Subcutaneous abdominal adipose tissue (tissue), 5 donors: ENCODE measurements at regions not wholly inside any gene's neighbourhood (a gene's known extent, or its start where the extent isn't known, plus 50 kb on each side); places are given as distances from the start of the nearest gene placed in this dataset.

Experiments
- H3K27ac ChIP-seq: one replicate; pipeline ENCODE4 v1.7.0; 2013; ENCODE audit warnings: low read depth, mild to moderate bottlenecking, inconsistent platforms, low read length, moderate library complexity
- H3K27me3 ChIP-seq, 5 donors: one replicate each; pipeline ENCODE4 v1.7.0; 2013; ENCODE audit warnings: low read length in 5 of 5, inconsistent platforms in 1 of 5; ENCODE audit not compliant: control insufficient read depth in 5 of 5, insufficient read depth in 4 of 5
- H3K36me3 ChIP-seq, 5 donors: one replicate each; pipeline ENCODE4 v1.7.0; 2013; ENCODE audit warnings: low read length in 5 of 5; ENCODE audit not compliant: control insufficient read depth in 5 of 5, insufficient read depth in 5 of 5
- H3K4me1 ChIP-seq, 5 donors: one replicate each; pipeline ENCODE4 v1.7.0; 2013; ENCODE audit warnings: low read length in 5 of 5, mild to moderate bottlenecking in 3 of 5, moderate library complexity in 1 of 5; ENCODE audit not compliant: control insufficient read depth in 5 of 5, insufficient read depth in 5 of 5
- H3K4me3 ChIP-seq, 5 donors: one replicate each; pipeline ENCODE4 v1.7.0; 2013; ENCODE audit warnings: low read length in 5 of 5, low read depth in 1 of 5
- H3K9ac ChIP-seq, 5 donors: one replicate each; pipeline ENCODE4 v1.7.0; 2013; ENCODE audit warnings: low read length in 5 of 5, mild to moderate bottlenecking in 4 of 5, moderate library complexity in 3 of 5
- H3K9me3 ChIP-seq, 5 donors: one replicate each; pipeline ENCODE4 v1.7.0; 2013; ENCODE audit warnings: low read length in 5 of 5; ENCODE audit not compliant: control insufficient read depth in 5 of 5
- donor health status: healthy.
- donor health status: healthy.
- donor health status: healthy.
- donor health status: healthy.
- donor health status: healthy.

- Histone ChIP-seq H3K36me3 (no peaks in the 10 kb centered on the region), H3K4me1 (no peaks in the 10 kb centered on the region), H3K27ac (no peak overlapping the region), H3K4me3 (no peak overlapping the region), H3K9me3 (no peaks in the 10 kb centered on the region), H3K9ac (no peak overlapping the region), H3K27me3 (peaks cover 3 to 25% (median 15%) of the 10 kb centered on the region in 5 donors)
Observed at GRCh38 chr1:5475572-5475971, 516.7 kb downstream of the NPHP4 start.

GRCh38 chr1:5473268-5473667, 519.0 kb downstream of the NPHP4 start:
- no peaks in the 10 kb centered on the region for H3K4me1 ChIP-seq
- H3K36me3 ChIP-seq, result no peaks in the 10 kb centered on the region
- no peak overlapping the region for H3K9ac ChIP-seq
- H3K4me3 ChIP-seq, result no peak overlapping the region
- peaks cover 0 to 12% (median 7%) of the 10 kb centered on the region in 5 donors for H3K27me3 ChIP-seq
- no peak overlapping the region for H3K27ac ChIP-seq
- no peaks in the 10 kb centered on the region for H3K9me3 ChIP-seq

GRCh38 chr1:5466487-5466886, 525.7 kb downstream of the NPHP4 start:
- Histone ChIP-seq H3K9ac (no peak overlapping the region), H3K36me3 (no peaks in the 10 kb centered on the region), H3K4me1 (no peaks in the 10 kb centered on the region), H3K27me3 (peaks cover 0 to 16% (median 9%) of the 10 kb centered on the region in 5 donors), H3K4me3 (no peak overlapping the region), H3K27ac (no peak overlapping the region), H3K9me3 (peaks cover 3 to 28% (median 17%) of the 10 kb centered on the region in 5 donors)

GRCh38 chr1:5465281-5465711, 526.9 kb downstream of the NPHP4 start:
- H3K9me3 ChIP-seq, result peaks cover 7 to 37% (median 25%) of the 10 kb centered on the region in 5 donors
- H3K4me3 ChIP-seq, result no peak overlapping the region
- no peak overlapping the region for H3K9ac ChIP-seq

GRCh38 chr1:5464366-5464765, 527.9 kb downstream of the NPHP4 start:
- Histone ChIP-seq H3K27ac (no peak overlapping the region), H3K4me3 (no peak overlapping the region), H3K4me1 (no peaks in the 10 kb centered on the region), H3K36me3 (no peaks in the 10 kb centered on the region), H3K9ac (no peak overlapping the region), H3K9me3 (peaks cover 7 to 37% (median 26%) of the 10 kb centered on the region in 5 donors), H3K27me3 (peaks cover 0 to 14% (median 12%) of the 10 kb centered on the region in 5 donors)

More at GRCh38 chr1:5465281-5465711, 526.9 kb downstream of the NPHP4 start:
- Histone ChIP-seq H3K36me3 (no peaks in the 10 kb centered on the region), H3K4me1 (no peaks in the 10 kb centered on the region), H3K27ac (no peak overlapping the region), H3K27me3 (peaks cover 0 to 14% (median 11%) of the 10 kb centered on the region in 5 donors)

GRCh38 chr1:5460974-5461373, 531.3 kb downstream of the NPHP4 start:
- H3K4me1 ChIP-seq, result no peaks in the 10 kb centered on the region
- H3K36me3 ChIP-seq, result no peaks in the 10 kb centered on the region
- peaks cover 4 to 33% (median 26%) of the 10 kb centered on the region in 5 donors for H3K9me3 ChIP-seq
- no peak overlapping the region for H3K27ac ChIP-seq
- peaks cover 9 to 21% (median 14%) of the 10 kb centered on the region in 5 donors for H3K27me3 ChIP-seq
- H3K9ac ChIP-seq, result no peak overlapping the region
- no peak overlapping the region for H3K4me3 ChIP-seq

GRCh38 chr1:5459839-5460610, 532.2 kb downstream of the NPHP4 start:
- Histone ChIP-seq H3K27me3 (peaks cover 13 to 26% (median 22%) of the 10 kb centered on the region in 5 donors), H3K9ac (no peak overlapping the region), H3K27ac (no peak overlapping the region), H3K4me1 (no peaks in the 10 kb centered on the region), H3K36me3 (no peaks in the 10 kb centered on the region), H3K4me3 (no peak overlapping the region), H3K9me3 (peaks cover 4 to 33% (median 26%) of the 10 kb centered on the region in 5 donors)

- peaks cover 13 to 35% (median 26%) of the 10 kb centered on the region in 5 donors for H3K27me3 ChIP-seq
- H3K9me3 ChIP-seq, result peaks cover 4 to 22% (median 20%) of the 10 kb centered on the region in 5 donors
- H3K27ac ChIP-seq, result no peak overlapping the region
- H3K9ac ChIP-seq, result no peak overlapping the region
- H3K4me1 ChIP-seq, result no peaks in the 10 kb centered on the region
- H3K4me3 ChIP-seq, result no peak overlapping the region
- no peaks in the 10 kb centered on the region for H3K36me3 ChIP-seq
Observed at GRCh38 chr1:5458248-5458647, 534.0 kb downstream of the NPHP4 start.

GRCh38 chr1:5456090-5456811, 536.0 kb downstream of the NPHP4 start:
- peaks cover 2 to 9% (median 5%) of the 10 kb centered on the region in 5 donors for H3K9me3 ChIP-seq
- H3K27ac ChIP-seq, result no peak overlapping the region
- H3K4me1 ChIP-seq, result no peaks in the 10 kb centered on the region
- H3K27me3 ChIP-seq, result peaks cover 15 to 39% (median 26%) of the 10 kb centered on the region in 5 donors
- no peaks in the 10 kb centered on the region for H3K36me3 ChIP-seq
- H3K4me3 ChIP-seq, result no peak overlapping the region
- no peak overlapping the region for H3K9ac ChIP-seq

GRCh38 chr1:5455651-5456050, 536.6 kb downstream of the NPHP4 start:
- peaks cover 0 to 4% (median 1%) of the 10 kb centered on the region in 5 donors for H3K9me3 ChIP-seq
- H3K9ac ChIP-seq, result no peak overlapping the region
- no peaks in the 10 kb centered on the region for H3K36me3 ChIP-seq
- H3K27ac ChIP-seq, result no peak overlapping the region
- no peaks in the 10 kb centered on the region for H3K4me1 ChIP-seq
- peaks cover 21 to 37% (median 26%) of the 10 kb centered on the region in 5 donors for H3K27me3 ChIP-seq
- no peak overlapping the region for H3K4me3 ChIP-seq
